Occipital lobe (tissue), 1 donor: ENCODE measurements at regions not wholly inside any gene's neighbourhood (a gene's known extent, or its start where the extent isn't known, plus 50 kb on each side); places are given as distances from the start of the nearest gene placed in this dataset.
A peak's percentile ranks its signal among the peaks of the same experiment; 100 is the strongest.
"Not testable (repeated sequence)": the region's sequence is repeated elsewhere in the genome, so short reads cannot be mapped to it uniquely, and the experiment has no call there.

Experiments used
- DNase-seq: peaks from one replicate; lab custom pipeline; 2025; lab: John Stamatoyannopoulos, UW

DNA sequence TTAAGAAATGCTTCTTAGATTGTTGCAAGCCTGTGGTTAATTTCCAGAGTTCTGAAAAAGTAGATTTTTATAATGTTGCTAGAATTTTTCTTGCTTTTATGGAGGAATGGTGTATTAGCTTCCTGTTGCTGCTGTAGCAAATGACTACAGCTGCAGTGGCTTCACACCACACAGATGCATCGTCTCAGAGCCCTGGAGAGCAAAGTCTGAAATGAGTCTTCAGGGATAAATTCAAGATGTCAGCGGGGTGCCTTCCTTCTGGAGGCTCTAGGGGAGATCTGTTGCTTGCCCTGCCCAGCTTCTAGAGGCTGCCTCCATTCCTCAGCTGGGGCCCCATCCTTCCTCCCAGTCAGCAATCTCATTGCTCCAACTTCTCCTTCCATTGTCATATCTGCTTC is 187.8 kb downstream of the ZNF516 start:
- DNase-seq, result no peak

- DNase-seq, result no peak
Measured at GRCh38 chr18:76306685-76307292, 188.3 kb downstream of the ZNF516 start.

DNA sequence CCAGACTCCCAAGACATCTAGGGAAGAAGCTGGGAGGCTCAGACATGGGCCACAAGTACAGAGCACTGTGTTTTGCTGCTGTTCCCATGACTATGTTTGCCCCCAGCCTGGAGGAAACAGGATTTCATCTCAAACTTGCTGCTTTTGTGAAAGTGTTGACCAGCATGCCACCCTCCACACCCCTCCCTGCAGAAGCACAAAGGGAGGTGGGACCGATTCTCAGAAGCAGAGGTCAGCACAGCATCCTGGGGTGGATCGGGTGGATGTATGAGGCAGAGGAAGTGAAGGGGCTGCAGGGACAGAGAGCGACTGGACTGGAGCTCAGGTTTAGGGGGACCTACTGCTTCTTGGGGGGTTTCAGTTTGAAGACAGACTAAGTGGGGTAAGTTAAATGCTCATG is 209.2 kb downstream of the ZNF516 start:
- no peak for DNase-seq

GRCh38 chr18:76281565-76281964 is 213.5 kb downstream of the ZNF516 start:
- DNase-seq, result no peak

GRCh38 chr18:76277801-76278200 is 217.2 kb downstream of the ZNF516 start:
- DNase-seq, result no peak

DNA sequence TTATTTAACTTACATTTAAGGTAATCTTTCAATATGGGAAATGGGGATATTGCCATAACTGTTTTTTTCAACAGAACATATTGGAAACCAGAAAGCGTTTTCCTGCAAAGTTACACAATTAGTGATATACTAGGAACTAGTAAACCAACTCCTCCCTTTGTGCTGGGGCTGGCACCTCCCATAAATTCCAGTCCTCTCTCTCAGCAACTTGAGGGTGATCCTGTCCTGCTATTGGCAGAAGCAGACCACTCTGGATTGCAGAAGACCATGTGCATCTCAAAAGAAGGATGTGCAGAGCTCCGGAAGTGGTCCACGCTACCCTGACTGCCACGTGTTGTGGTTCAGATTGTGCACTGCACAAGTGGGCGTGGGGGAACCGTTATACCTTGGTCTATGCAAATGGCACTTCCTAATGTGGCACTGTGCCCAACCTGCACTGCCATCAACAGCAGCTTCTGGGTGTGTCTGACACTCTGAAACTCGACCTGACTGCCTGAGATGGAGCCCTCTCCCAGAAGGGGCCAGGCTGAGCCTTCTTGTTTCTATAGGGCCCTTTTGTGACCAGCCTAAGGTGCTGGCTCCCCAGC is 219.2 kb downstream of the ZNF516 start:
- DNase-seq, result no peak

DNA sequence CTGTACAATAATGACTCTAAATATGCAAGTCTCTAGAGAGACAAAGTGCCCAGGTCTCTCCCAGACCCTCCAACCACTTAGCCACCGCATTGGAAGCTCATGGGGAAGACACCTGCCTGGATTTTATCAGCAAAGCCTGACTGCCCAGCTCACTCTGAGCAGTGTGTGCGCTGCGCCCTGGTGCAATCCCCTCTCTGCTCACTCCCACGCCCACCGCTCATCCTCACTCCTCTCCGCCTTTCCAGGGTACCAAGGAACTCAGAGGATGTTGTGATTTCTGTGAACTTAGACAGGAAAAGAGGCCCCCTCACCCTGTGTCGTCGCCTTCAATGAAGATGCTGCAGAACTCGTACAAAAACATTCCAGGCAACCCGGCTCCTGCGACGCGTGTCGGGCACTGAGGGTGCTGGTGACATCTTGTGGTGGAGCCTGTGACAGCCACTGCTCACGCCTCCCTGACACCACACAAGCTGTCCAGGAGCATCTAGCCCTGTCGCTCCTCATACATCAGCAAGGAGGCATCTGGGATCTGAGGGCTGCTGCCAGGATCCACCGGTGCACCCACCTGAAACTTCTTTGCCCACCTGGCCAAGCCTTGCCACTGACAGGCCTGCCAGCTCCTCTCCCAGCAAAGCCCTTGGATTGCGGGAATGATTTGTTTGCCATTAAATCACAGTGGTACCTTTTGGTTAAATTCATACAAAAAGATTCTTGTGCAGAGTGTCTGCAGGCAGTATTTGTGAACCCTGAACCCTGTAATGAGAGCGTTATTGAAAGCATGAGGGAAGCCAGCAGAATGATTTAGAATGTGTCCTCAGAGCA is 220.4 kb downstream of the ZNF516 start:
- DNase-seq, result peak; percentile 63

- no peak for DNase-seq
Measured at GRCh38 chr18:76273956-76274355, 221.1 kb downstream of the ZNF516 start.

DNA sequence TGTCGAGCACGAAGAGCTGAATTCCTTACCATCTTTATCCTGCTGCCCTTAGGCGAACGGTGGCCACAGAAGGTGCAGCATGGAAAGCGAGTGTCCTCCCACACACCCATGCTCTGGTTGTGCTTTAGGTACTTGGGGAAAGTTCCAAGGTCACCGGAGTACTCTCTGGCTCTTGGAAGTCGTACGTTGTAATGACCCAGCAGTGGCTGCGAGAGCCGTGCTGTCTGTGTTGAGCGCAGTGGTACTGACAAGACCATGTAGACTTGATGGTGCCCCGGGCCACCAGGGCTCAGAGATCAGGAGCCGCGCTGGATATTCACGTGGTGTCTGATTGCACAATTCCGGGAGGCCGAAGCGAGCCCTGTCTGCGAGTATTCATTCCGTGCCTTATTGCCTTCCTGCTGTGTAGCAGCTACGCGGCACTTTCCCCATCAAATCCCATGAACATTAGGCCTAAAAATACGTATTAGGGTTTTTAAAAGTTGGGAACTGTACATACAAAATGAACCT is 222.0 kb downstream of the ZNF516 start:
- DNase-seq, result no peak

DNA sequence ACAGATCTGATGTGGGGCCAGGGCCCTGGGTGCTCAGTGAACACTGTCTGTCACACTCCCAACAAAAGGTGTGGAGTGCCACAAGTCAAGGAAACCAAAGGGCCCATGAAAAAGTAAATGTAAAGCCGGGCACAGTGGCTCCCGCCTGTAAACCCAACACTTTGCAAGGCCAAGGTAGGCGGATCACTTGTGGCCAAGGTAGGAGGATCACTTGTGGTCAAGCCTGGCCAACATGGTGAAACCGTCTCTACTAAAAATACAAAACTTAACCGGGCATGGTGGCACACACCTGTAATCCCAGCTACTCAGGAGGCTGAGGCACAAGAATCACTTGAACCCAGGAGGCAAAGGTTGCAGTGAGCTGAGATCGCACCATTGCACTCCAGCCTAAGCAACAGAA is 227.6 kb downstream of the ZNF516 start:
- not testable (repeated sequence) for DNase-seq

DNA sequence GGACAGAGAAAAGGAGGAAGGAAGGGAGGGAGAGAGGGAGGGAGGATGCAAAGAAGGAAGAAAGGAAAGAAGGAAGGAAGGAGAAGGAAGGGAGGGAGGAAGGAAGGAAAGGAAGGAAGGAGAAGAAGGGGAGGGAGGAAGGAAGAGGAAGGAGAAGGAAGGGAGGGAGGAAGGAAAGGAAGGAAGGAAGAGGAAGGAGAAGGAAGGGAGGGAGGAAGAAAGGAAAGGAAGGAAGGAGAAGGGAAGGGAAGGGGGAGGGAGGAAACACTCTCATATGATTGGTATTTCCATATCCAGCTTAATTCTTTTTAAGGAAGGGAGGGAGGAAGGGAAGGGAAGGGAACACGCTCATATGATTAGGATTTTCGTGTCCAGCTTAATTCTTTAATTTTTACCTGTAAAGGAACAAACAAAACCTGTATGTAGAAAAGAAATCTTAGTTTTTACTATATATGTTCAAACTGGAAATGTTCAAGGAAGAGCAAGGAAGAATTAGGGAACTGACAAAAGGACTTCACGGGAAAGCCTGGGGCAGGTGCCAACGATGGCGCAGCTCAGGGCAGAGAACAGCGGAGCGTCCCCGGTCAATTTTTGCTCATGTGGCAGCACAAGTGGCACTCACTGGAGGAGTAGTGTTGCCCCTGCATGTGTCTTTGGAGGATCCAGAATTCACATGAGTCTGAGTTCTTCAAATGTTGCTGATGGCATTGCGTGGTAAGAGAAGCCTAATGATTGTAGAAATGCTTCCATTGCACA is 228.6 kb downstream of the ZNF516 start:
- no peak for DNase-seq

DNA sequence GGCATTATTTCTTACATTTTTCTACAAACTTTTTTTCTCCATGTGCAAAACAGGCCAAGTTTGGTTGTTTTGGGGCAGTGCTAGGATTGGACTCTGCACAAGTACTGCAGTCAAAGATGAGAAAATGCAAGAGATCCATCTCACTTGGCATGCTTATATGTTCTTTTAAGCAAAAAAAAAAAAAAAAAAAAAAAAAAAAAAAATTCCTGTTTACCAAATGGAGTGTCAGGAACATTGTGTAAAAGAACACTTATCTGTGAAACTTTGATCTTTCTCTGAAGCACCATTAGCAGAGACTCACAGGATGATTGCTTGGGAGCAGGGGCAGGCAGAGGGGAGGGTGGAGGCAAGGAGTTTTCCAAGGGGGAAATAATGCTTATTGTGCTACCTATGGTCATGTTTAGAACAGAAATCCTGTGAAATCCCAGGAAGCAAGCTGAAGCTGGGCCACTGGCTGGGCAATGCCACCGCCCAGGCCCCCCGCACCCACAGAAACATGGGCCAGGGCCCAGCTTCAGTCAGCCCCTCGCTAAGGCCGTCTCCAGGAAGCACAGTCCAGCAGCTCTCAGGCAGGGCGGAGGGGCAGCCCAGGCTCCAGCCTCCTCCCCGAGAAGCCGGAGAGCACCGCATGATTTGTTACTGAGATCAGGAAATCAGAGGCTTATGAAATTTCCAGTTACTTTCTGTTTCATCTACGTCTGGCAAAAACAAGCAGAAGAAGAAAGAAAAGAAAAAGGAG is 229.4 kb downstream of the ZNF516 start:
- DNase-seq, result no peak

GRCh38 chr18:76264876-76265250 is 230.2 kb downstream of the ZNF516 start:
- no peak for DNase-seq

DNA sequence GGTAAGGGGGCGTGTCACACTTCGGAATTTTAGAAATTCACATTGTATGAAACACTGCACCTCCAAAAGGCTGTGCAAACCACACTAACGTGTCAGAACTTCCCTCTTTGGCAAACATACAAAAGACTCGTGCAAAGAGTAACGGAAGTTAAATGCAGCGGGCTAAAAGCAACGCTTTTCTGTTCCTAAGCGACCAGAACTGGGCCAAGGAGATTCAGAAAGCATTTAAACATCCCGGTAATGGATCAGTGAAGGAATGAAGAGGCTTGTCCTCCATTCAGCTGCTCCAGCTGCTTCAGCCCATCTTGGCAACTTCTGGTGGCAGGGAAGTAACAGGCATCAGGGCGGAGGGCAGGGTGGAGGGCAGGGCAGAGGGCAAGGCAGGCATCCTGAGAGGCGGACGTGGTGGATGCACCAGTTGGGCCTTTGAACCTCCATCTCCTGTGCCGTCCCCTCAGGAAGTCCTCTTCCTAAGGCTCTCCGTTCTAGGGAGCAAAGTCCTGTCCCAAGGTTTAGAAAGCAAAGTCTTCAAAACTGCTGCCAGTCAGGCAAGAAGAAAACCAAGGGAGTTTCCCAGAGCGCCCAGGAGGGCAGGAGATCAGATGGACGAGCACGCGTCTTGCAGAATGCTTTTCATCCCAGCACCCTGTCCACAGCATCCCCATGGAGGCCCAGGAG is 230.7 kb downstream of the ZNF516 start:
- no peak for DNase-seq

DNA sequence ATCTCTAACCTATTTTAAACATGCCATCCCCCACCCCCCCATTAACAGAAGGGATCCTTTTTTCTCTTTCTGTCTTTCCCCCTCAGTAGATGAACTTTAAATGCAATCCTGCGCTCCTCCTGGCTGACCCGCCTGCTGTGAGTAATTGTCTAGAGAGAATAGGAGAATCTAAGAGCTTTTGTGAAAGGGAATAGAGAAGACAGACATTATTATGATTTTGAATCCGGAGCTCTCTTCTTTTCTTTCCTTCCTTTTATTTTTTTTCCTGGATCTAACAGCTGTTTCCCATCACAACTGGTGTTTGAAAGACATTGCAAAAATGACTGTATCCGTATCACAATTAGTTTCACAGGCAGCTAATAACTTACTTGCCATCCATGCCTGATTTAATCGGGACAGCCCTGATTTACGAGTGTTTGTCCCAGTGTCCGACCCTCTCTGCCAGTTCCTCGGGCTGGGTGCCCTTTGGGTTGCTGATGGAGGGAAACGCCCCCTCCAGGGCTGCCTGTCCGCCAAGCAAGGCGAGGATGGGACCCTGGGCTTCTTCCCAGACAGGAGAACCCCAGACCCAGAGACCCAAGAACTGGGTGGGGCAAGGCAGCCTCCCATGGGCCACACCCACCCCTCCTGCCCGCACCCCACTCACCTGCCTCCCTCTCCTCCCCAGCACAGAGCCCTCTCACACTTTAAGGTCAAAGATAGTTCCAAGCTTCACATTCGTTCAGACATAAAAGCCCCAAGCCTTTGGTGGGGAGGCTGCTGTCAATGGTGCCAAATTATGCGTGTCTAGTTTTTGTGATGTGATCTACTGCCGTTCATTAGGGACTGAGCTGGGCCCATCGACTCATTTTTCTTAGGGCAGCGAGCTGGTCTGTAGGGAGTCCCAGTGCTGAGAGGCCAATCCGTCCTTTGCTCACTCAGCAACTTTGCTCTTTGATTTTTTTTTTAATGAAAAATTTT is 231.7 kb downstream of the ZNF516 start:
- DNase-seq, result no peak

- DNase-seq, result peak; percentile 44
Measured at GRCh38 chr18:76260941-76261472, 234.0 kb downstream of the ZNF516 start.

- DNase-seq, result no peak
Measured at GRCh38 chr18:76259711-76260110, 235.3 kb downstream of the ZNF516 start.

DNA sequence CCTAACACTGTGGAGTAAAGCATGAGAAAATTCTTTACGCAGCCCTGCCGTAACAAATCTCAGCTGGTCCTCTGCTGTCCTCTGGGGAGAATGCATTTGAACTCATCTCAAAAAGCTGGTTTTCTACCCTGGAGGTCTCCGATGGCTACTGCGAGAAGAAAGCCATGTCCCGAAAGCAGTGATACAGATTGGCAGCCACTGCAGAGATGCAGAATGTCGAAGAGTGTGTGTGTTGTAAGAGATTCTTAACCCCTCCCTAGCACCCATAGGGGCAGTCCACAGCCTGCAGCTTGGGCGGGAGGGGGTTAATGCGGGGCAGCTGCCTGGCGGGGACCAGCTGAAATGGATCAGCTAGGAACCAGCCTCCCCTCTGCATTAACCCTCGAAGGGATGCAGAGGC is 235.9 kb downstream of the ZNF516 start:
- DNase-seq, result no peak

DNA sequence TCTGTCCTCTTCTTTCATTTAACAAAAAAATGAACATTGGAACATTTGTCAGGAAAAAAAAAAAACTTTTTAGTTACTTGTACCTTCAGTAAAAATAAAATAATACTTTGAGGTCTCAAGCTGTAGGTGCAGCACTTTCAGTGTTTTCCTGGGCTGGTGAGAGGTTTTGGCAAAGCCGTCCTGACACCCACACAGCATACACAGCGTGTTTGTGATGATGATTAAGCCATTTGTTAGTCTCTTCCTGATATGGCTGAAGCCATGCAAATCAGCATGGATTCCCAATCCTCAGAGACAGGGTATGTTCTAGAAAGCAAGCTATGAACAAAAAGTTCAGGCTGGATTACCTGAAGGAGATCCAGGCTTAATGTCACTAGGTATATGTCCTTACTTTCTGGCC is 236.8 kb downstream of the ZNF516 start:
- no peak for DNase-seq
